ENCODE measurements at regions not wholly inside any gene's neighbourhood (a gene's known extent, or its start where the extent isn't known, plus 50 kb on each side); places are given as distances from the start of the nearest gene placed in this dataset.

DNA sequence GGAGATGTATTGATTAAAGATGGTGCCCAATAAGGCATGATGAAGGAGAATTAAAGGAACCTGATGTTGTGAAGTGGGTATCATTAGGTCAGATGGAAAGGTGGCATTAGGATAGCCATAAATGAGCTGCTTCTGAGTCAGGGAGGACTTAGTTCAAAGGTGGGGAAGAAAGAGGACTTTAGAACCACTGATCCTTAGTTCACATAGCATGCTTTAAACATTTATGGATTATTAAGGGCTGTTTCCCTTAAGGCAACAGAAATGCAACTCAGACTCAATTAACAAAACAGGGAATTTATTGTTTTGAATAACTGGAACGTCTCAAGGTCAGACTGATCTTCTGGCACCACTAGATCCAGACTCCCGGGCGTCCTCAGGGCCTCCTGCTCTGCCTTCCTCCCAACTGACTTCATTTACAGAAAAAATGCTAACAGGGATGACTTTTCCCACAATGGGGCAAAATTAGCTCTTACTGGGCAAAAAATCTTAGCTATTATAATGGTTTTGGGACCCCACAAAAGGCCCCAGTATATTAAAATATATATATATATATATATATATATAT lies 1526.0 kb downstream of the TBC1D22A start:
- TF ChIP-seq MAX (IDR thresholded peaks at IDR 0.05) (no peak), EGR1 (IDR thresholded peaks at IDR 0.05; ENCODE audit: low read depth) (no peak)
